ENCODE measurements at regions not wholly inside any gene's neighbourhood (a gene's known extent, or its start where the extent isn't known, plus 50 kb on each side); places are given as distances from the start of the nearest gene placed in this dataset.
A peak's percentile ranks its signal among the peaks of the same experiment; 100 is the strongest.

- H3K9me3 Mint-ChIP-seq, result no peaks in the 10 kb centered on the region
- H3K4me1 Mint-ChIP-seq (ENCODE audit: low read depth in 2 of 2), result no peaks in the 10 kb centered on the region
- no peak for ATAC-seq
- no peaks in the 10 kb centered on the region for H3K36me3 Mint-ChIP-seq
- no peak overlapping the region for H3K4me3 Mint-ChIP-seq
- no peak overlapping the region for H3K27ac Mint-ChIP-seq
- peaks cover 22% of the 10 kb centered on the region in 2 donors for H3K27me3 Mint-ChIP-seq
- DNase-seq (ENCODE audit: low spot score), result no peak
These were observed 107.4 kb upstream of the CES5A start for GRCh38 chr16:55982597-55982996.

DNA sequence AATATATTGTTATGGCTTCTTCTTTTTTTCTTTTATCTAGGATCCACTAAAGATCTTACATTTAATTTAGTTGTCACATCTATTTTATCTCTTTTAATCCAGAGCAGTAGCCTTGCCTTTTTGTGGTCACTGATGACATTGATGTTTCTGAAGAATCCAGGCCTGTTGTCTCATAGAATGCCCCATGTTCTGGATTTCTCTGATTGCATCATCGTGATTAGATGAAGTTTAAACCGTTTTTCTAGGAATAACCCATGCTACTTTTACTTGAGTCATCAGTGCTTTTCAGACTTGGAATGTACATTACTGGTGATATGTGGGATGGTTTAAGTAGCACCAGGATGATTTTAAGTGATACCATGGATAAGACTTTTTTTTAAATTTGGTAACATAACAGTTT is 106.4 kb upstream of the CES5A start:
- H3K27me3 Mint-ChIP-seq, result peaks cover 19 to 20% of the 10 kb centered on the region in 2 donors

DNA sequence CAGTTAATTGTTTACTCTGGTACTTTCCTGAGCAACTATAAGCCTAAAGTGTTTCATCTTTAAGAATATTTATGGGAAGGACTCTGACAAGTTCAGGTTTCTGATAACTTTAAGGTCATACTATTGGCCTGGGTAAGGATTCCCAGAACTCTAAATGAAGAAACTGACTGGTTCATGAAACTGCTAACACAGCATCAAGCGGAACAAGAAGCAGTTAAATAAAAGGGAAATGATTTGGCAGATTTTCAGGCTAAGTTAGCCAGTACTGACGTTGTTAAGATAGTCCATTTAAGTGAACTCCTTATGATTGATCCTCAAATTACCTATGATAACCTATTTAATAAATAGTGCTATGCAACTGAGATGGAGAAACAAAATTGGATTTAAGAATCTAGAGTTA is 101.6 kb upstream of the CES5A start:
- no peaks in the 10 kb centered on the region for H3K4me1 Mint-ChIP-seq (ENCODE audit: low read depth in 2 of 2)
- ATAC-seq, result no peak

More for the DNA sequence above, 106.4 kb upstream of the CES5A start:
- H3K4me1 Mint-ChIP-seq (ENCODE audit: low read depth in 2 of 2), result no peaks in the 10 kb centered on the region
- H3K27ac Mint-ChIP-seq, result no peak overlapping the region
- no peak overlapping the region for H3K4me3 Mint-ChIP-seq
- DNase-seq (ENCODE audit: low spot score) (no peak), ATAC-seq (no peak)
- no peaks in the 10 kb centered on the region for H3K36me3 Mint-ChIP-seq
- no peaks in the 10 kb centered on the region for H3K9me3 Mint-ChIP-seq

GRCh38 chr16:55971447-55971846 is 96.3 kb upstream of the CES5A start:
- Mint-ChIP-seq H3K27ac (no peak overlapping the region), H3K9me3 (no peaks in the 10 kb centered on the region), H3K36me3 (no peaks in the 10 kb centered on the region), H3K4me3 (no peak overlapping the region), H3K4me1 (ENCODE audit: low read depth in 2 of 2) (no peaks in the 10 kb centered on the region), H3K27me3 (peaks cover 17 to 40% of the 10 kb centered on the region in 2 donors)
- ATAC-seq (no peak), DNase-seq (ENCODE audit: low spot score) (no peak)

More for the DNA sequence above, 101.6 kb upstream of the CES5A start:
- Mint-ChIP-seq H3K36me3 (no peaks in the 10 kb centered on the region), H3K27ac (no peak overlapping the region), H3K4me3 (no peak overlapping the region), H3K27me3 (peaks cover 16% of the 10 kb centered on the region in 2 donors), H3K9me3 (no peaks in the 10 kb centered on the region)
- no peak for DNase-seq (ENCODE audit: low spot score)

DNA sequence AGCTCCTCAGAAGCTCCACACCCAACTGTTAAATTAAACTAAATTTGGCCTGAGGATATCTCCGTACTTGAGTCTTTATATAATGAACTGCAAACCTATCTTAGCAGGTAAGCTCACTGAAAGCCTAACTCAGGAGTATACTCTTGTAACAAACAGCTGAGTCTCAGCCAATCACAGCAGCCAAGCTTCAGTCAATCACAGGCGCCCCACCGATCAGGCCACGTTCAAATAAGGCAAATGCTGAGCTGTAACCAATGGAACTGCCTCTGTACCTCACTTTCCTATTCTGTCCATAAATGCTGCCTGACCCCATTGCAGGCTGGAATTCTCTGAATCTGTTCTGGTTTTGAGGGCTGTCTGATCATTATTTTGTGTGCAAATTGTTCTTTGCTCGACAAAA is 93.0 kb upstream of the CES5A start:
- no peaks in the 10 kb centered on the region for H3K9me3 Mint-ChIP-seq
- ATAC-seq (no peak), DNase-seq (ENCODE audit: low spot score) (no peak)
- H3K27me3 Mint-ChIP-seq, result peaks cover 14 to 25% of the 10 kb centered on the region in 2 donors
- no peak overlapping the region for H3K4me3 Mint-ChIP-seq
- H3K4me1 Mint-ChIP-seq (ENCODE audit: low read depth in 2 of 2), result no peaks in the 10 kb centered on the region
- no peak overlapping the region for H3K27ac Mint-ChIP-seq
- no peaks in the 10 kb centered on the region for H3K36me3 Mint-ChIP-seq

- Mint-ChIP-seq H3K4me3 (no peak overlapping the region), H3K9me3 (no peaks in the 10 kb centered on the region), H3K27ac (no peak overlapping the region), H3K4me1 (ENCODE audit: low read depth in 2 of 2) (no peaks in the 10 kb centered on the region), H3K27me3 (peaks cover 12 to 27% of the 10 kb centered on the region in 2 donors), H3K36me3 (no peaks in the 10 kb centered on the region)
- ATAC-seq (no peak), DNase-seq (ENCODE audit: low spot score) (no peak)
These were observed 89.8 kb upstream of the CES5A start for GRCh38 chr16:55964923-55965475.

DNA sequence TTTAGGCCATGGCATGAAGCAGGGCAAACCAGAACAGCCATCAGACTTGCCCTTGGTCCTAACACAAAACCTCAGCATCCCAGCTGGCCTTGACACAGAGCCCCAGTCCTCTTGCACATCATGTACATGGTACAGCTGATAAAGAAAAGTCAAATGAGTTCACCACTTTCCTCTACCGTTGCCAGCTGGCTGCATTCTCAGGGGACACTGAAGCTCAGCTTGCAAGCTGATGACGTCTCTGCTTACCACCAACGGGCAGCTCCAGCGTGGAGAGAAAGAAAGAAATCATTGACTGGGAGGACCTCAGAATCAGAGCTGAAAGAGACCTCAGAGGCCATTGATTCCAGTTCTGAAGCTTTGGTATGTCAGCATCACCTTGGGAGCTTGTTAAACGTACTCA is 80.7 kb upstream of the CES5A start:
- no peak overlapping the region for H3K27ac Mint-ChIP-seq
- H3K4me3 Mint-ChIP-seq, result no peak overlapping the region
- peaks cover 3% of the 10 kb centered on the region for H3K9me3 Mint-ChIP-seq
- H3K27me3 Mint-ChIP-seq, result peaks cover 33 to 46% of the 10 kb centered on the region in 2 donors
- DNase-seq (ENCODE audit: low spot score) (no peak), ATAC-seq (no peak)
- H3K36me3 Mint-ChIP-seq, result no peaks in the 10 kb centered on the region
- H3K4me1 Mint-ChIP-seq (ENCODE audit: low read depth in 2 of 2), result no peaks in the 10 kb centered on the region

DNA sequence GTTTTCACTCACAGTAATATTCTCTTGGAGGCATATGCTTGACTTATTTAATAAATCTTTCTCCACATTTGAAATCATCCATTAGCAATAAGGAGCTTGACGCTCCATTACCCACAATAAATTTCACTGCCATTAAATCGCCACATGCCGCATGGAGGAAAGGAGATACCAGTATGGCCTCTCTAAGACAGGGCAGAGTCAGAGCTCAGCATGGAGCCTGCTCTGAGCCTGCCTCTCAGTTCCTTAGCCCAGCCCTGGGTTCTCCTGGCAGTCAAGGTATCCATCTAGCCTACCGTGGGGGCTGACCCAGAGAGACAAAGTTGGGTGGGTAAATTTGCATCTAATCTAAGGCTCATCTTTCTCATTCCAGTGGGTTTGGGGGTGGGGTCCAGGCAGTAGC is 80.3 kb upstream of the CES5A start:
- no peaks in the 10 kb centered on the region for H3K36me3 Mint-ChIP-seq
- H3K27me3 Mint-ChIP-seq, result peaks cover 34 to 50% of the 10 kb centered on the region in 2 donors
- no peaks in the 10 kb centered on the region for H3K4me1 Mint-ChIP-seq (ENCODE audit: low read depth in 2 of 2)
- no peak overlapping the region for H3K4me3 Mint-ChIP-seq
- ATAC-seq, result peak in 1 of 2 donors; percentile 59
- H3K27ac Mint-ChIP-seq, result no peak overlapping the region
- peaks cover 3% of the 10 kb centered on the region for H3K9me3 Mint-ChIP-seq
- no peak for DNase-seq (ENCODE audit: low spot score)

DNA sequence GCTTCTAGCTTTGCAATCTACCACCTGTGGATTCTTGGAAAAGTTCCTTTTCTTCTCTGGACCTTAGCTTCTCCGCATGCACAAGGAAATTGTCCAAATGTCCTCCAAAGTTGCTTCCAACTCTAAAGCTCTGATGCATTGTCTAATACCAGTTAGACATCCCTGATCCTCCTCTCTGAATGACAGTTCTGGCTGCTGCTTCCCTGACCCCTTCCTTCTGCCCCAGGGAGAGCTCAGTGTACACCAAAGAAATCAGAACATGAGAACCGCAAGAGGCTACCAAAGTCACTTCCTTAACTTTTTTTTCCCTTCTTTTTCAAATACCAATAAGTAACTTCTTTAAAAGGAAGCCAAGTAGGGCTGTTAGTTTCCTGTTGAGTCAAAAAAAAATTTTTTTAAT is 79.7 kb upstream of the CES5A start:
- Mint-ChIP-seq H3K36me3 (no peaks in the 10 kb centered on the region), H3K9me3 (peaks cover 3% of the 10 kb centered on the region), H3K27me3 (peaks cover 34 to 54% of the 10 kb centered on the region in 2 donors), H3K4me1 (ENCODE audit: low read depth in 2 of 2) (no peaks in the 10 kb centered on the region), H3K4me3 (no peak overlapping the region), H3K27ac (no peak overlapping the region)
- ATAC-seq (no peak), DNase-seq (ENCODE audit: low spot score) (no peak)

- Mint-ChIP-seq H3K27ac (no peak overlapping the region), H3K4me3 (no peak overlapping the region), H3K4me1 (ENCODE audit: low read depth in 2 of 2) (no peaks in the 10 kb centered on the region), H3K27me3 (peaks cover 42 to 71% of the 10 kb centered on the region in 2 donors), H3K36me3 (no peaks in the 10 kb centered on the region), H3K9me3 (no peaks in the 10 kb centered on the region)
- ATAC-seq (no peak), DNase-seq (ENCODE audit: low spot score) (no peak)
These were observed 74.3 kb upstream of the CES5A start for GRCh38 chr16:55949518-55949917.

DNA sequence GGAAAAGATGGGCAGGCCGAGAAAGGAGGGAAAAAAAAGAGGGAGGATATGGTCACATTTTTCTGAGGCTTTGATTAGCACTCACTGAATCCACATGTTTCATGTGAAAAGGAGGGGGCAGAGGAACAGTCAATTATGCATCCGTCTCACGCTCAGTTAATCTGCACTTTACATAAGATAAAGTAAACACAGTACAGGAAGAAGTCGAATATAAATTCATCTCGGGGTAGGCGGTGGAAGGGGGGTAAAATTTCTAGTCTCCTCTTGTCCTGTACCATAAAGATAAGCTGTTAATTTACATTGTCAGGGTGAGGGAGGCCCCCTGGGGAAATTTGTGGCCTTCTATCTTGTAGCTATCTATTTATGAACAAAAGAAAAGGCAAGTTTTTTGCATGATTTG is 73.1 kb upstream of the CES5A start:
- no peaks in the 10 kb centered on the region for H3K36me3 Mint-ChIP-seq
- no peaks in the 10 kb centered on the region for H3K9me3 Mint-ChIP-seq
- no peak overlapping the region for H3K4me3 Mint-ChIP-seq
- DNase-seq (ENCODE audit: low spot score), result no peak
- no peak for ATAC-seq
- no peak overlapping the region for H3K27ac Mint-ChIP-seq
- peaks cover 42 to 67% of the 10 kb centered on the region in 2 donors for H3K27me3 Mint-ChIP-seq
- H3K4me1 Mint-ChIP-seq (ENCODE audit: low read depth in 2 of 2), result no peaks in the 10 kb centered on the region

DNA sequence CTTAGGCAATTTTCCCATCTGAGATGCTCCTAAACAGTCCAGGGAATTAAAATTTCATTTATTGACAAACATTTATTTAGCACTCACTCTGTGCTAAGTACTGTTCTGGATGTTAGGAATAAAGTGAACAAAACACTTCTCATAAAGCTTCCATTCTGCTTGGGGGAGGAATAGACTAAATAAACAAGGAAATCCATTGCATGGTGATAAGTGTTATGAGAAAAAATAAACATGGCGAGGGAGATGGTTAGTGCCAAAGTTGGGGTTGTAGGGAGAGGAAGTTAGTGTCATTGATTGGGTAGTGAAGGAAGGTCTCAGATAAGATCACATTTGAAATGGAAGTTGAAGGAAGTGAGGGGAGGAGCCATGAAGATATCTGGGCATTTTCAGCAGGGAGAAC is 72.2 kb upstream of the CES5A start:
- H3K4me3 Mint-ChIP-seq, result no peak overlapping the region
- H3K9me3 Mint-ChIP-seq, result no peaks in the 10 kb centered on the region
- DNase-seq (ENCODE audit: low spot score), result no peak

GRCh38 chr16:55944377-55944802 is 69.2 kb upstream of the CES5A start:
- H3K27ac Mint-ChIP-seq, result no peak overlapping the region
- H3K9me3 Mint-ChIP-seq, result no peaks in the 10 kb centered on the region
- ATAC-seq (peak in 1 of 2 donors; percentile 41), DNase-seq (ENCODE audit: low spot score) (no peak)
- H3K4me1 Mint-ChIP-seq (ENCODE audit: low read depth in 2 of 2), result no peaks in the 10 kb centered on the region
- H3K4me3 Mint-ChIP-seq, result no peak overlapping the region
- H3K36me3 Mint-ChIP-seq, result no peaks in the 10 kb centered on the region
- H3K27me3 Mint-ChIP-seq, result peaks cover 29 to 59% of the 10 kb centered on the region in 2 donors

More for the DNA sequence above, 72.2 kb upstream of the CES5A start:
- H3K36me3 Mint-ChIP-seq, result no peaks in the 10 kb centered on the region
- peaks cover 39 to 67% of the 10 kb centered on the region in 2 donors for H3K27me3 Mint-ChIP-seq
- no peak overlapping the region for H3K27ac Mint-ChIP-seq
- ATAC-seq, result no peak
- no peaks in the 10 kb centered on the region for H3K4me1 Mint-ChIP-seq (ENCODE audit: low read depth in 2 of 2)

- ATAC-seq, result no peak
- peaks cover 23 to 55% of the 10 kb centered on the region in 2 donors for H3K27me3 Mint-ChIP-seq
These were observed 68.1 kb upstream of the CES5A start for GRCh38 chr16:55943267-55943666.

DNA sequence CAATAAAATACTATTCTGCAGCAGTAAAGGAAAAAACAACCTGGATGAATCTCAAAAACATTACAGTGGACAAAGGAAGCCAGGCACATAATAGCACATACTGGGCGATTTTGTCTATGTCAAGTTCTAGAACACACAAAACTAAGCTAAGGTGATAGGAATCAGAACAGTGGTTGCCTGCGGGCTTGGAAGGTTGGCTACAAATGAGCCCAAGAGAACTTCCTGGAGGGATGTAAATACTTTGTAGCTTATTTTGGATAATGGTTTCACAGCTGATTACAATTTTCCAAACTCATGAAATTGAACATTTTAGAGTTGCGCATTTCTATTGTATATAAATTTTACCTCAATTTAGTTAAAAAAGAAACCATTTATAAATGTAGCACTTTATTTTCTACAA is 67.6 kb upstream of the CES5A start:
- H3K27me3 Mint-ChIP-seq, result peaks cover 23 to 55% of the 10 kb centered on the region in 2 donors
- no peak for ATAC-seq

More at GRCh38 chr16:55943267-55943666, 68.1 kb upstream of the CES5A start:
- Mint-ChIP-seq H3K4me1 (ENCODE audit: low read depth in 2 of 2) (no peaks in the 10 kb centered on the region), H3K27ac (no peak overlapping the region), H3K9me3 (no peaks in the 10 kb centered on the region), H3K4me3 (no peak overlapping the region), H3K36me3 (no peaks in the 10 kb centered on the region)
- DNase-seq (ENCODE audit: low spot score), result no peak

More for the DNA sequence above, 67.6 kb upstream of the CES5A start:
- no peaks in the 10 kb centered on the region for H3K4me1 Mint-ChIP-seq (ENCODE audit: low read depth in 2 of 2)
- no peak overlapping the region for H3K4me3 Mint-ChIP-seq
- no peak overlapping the region for H3K27ac Mint-ChIP-seq
- H3K36me3 Mint-ChIP-seq, result no peaks in the 10 kb centered on the region
- H3K9me3 Mint-ChIP-seq, result no peaks in the 10 kb centered on the region
- DNase-seq (ENCODE audit: low spot score), result no peak

All from natural killer cell treated with Interleukin-12 subunit alpha and Interleukin-12 subunit beta and Interleukin-15 and Interleukin-18, amount 100 ng/mL, for 72 hours (primary cell).